DMS153 (cell line): ENCODE measurements at regions not wholly inside any gene's neighbourhood (a gene's known extent, or its start where the extent isn't known, plus 50 kb on each side); places are given as distances from the start of the nearest gene placed in this dataset.
"Not testable (repeated sequence)": the region's sequence is repeated elsewhere in the genome, so short reads cannot be mapped to it uniquely, and the experiment has no call there.

Source experiments
- DNase-seq: peaks from one replicate; lab custom pipeline; 2025; lab: John Stamatoyannopoulos, UW

GRCh38 chr7:86202833-86203232, 440.9 kb upstream of the GRM3 start:
- no peak for DNase-seq

- no peak for DNase-seq
These were observed 441.9 kb upstream of the GRM3 start for GRCh38 chr7:86201767-86202166.

- no peak for DNase-seq
These were observed 443.7 kb upstream of the GRM3 start for GRCh38 chr7:86199881-86200614.

- no peak for DNase-seq
These were observed 453.4 kb upstream of the GRM3 start for GRCh38 chr7:86190351-86190750.

- DNase-seq: no peak
These were observed 462.2 kb upstream of the GRM3 start for GRCh38 chr7:86181474-86181873.

GRCh38 chr7:86164827-86165226, 478.9 kb upstream of the GRM3 start:
- DNase-seq: no peak

- no peak for DNase-seq
These were observed 485.6 kb upstream of the GRM3 start for GRCh38 chr7:86158111-86158510.

- no peak for DNase-seq
These were observed 488.1 kb upstream of the GRM3 start for GRCh38 chr7:86155623-86156022.

- no peak for DNase-seq
These were observed 490.8 kb upstream of the GRM3 start for GRCh38 chr7:86152926-86153325.

- no peak for DNase-seq
These were observed 494.6 kb upstream of the GRM3 start for GRCh38 chr7:86149024-86149665.

GRCh38 chr7:86148501-86148900, 495.2 kb upstream of the GRM3 start:
- no peak for DNase-seq

- no peak for DNase-seq
These were observed 506.4 kb upstream of the GRM3 start for GRCh38 chr7:86137343-86137742.

GRCh38 chr7:86130268-86130667, 513.4 kb upstream of the GRM3 start:
- no peak for DNase-seq

GRCh38 chr7:86123476-86123875, 520.2 kb upstream of the GRM3 start:
- DNase-seq: no peak

- no peak for DNase-seq
These were observed 549.5 kb upstream of the GRM3 start for GRCh38 chr7:86094166-86094669.

- no peak for DNase-seq
These were observed 552.3 kb upstream of the GRM3 start for GRCh38 chr7:86091369-86091768.

GRCh38 chr7:86089455-86089854, 554.3 kb upstream of the GRM3 start:
- no peak for DNase-seq

GRCh38 chr7:86064572-86064971, 579.1 kb upstream of the GRM3 start:
- not testable (repeated sequence) for DNase-seq

GRCh38 chr7:86058649-86059048, 585.1 kb upstream of the GRM3 start:
- no peak for DNase-seq

- no peak for DNase-seq
These were observed 592.8 kb upstream of the GRM3 start for GRCh38 chr7:86050918-86051317.

GRCh38 chr7:86049910-86050309, 593.8 kb upstream of the GRM3 start:
- DNase-seq: no peak

GRCh38 chr7:86045197-86045596, 598.5 kb upstream of the GRM3 start:
- not testable (repeated sequence) for DNase-seq

- no peak for DNase-seq
These were observed 617.9 kb upstream of the GRM3 start for GRCh38 chr7:86025807-86026206.

- DNase-seq: no peak
These were observed 630.0 kb upstream of the GRM3 start for GRCh38 chr7:86013662-86014061.
